HepG2 (cell line): ENCODE measurements at regions not wholly inside any gene's neighbourhood (a gene's known extent, or its start where the extent isn't known, plus 50 kb on each side); places are given as distances from the start of the nearest gene placed in this dataset.
"Not testable (repeated sequence)": the region's sequence is repeated elsewhere in the genome, so short reads cannot be mapped to it uniquely, and the experiment has no call there.

Source experiments
- ATAC-seq: fragments of 200-7000 bp; cut with Tn5 transposase; 3 replicates; pipeline ENCODE4 v1.9.1; 2020; ENCODE audit warnings: mild to moderate bottlenecking, moderate library complexity
- BruUV-seq: library from RNA; stranded (reverse); fragments of 400-500 nt; replicated peaks from 2 replicates; lab custom pipeline; 2021; lab: Mats Ljungman, UMichigan
- CTCF ChIA-PET: fragments of 300-600 bp; formaldehyde crosslinking; extraction: SDS; loops from one replicate; lab custom pipeline; 2021; ENCODE audit warnings: low total read pairs, inconsistent platforms, low intra/inter-chr PET ratio; lab: Yijun Ruan, JAX
- POLR2A ChIA-PET: fragments of 350-600 bp; sonication (Branson Sonifier 250); formaldehyde crosslinking; loops from one replicate; lab custom pipeline; 2020; ENCODE audit warnings: antibody characterized with exemption, inconsistent platforms; lab: Yijun Ruan, JAX
- DNase-seq: peaks from one replicate; pipeline ENCODE4 v3.0.0-alpha.2; 2015; ENCODE audit warnings: low spot score
- FAIRE-seq: peaks from 3 replicates; lab custom pipeline; 2011; peaks lifted over from hg19 to GRCh38; lab: Jason Lieb, UNC
- H2AFZ ChIP-seq: one replicate; pipeline ENCODE4 v1.6.1; 2011; ENCODE audit warnings: low read length, inconsistent platforms
- H3K27ac ChIP-seq: fragments of 300-600 bp; 3 replicates; pipeline ENCODE4 v1.8.0; 2011; ENCODE audit warnings: mixed run types, mild to moderate bottlenecking, mixed read lengths, low read length, inconsistent platforms; ENCODE audit not compliant: insufficient read depth; ENCODE audit errors: extremely low read length
- H3K27me3 ChIP-seq, 2 experiments: fragments of 200-600 bp in 1 of 2; 2 replicates in 1 of 2; 3 replicates in 1 of 2; pipeline versions ENCODE4 v1.6.0 to v1.8.0; 2011; ENCODE audit warnings: low read length in 2 of 2, mild to moderate bottlenecking in 2 of 2, moderate library complexity in 2 of 2, inconsistent platforms in 1 of 2; ENCODE audit not compliant: insufficient read depth in 2 of 2, control insufficient read depth in 1 of 2
- H3K36me3 ChIP-seq, 2 experiments: fragments of 200-600 bp in 1 of 2; replicated peaks in 1 of 2; 2 replicates in 1 of 2; 3 replicates in 1 of 2; pipeline versions ENCODE4 v1.5.1 to v1.8.0; 2011; ENCODE audit warnings: low read length in 2 of 2, inconsistent platforms in 1 of 2; ENCODE audit not compliant: insufficient read depth in 2 of 2, control insufficient read depth in 1 of 2
- H3K4me1 ChIP-seq: 2 replicates; pipeline ENCODE4 v1.5.1; 2012; ENCODE audit warnings: low read length, inconsistent platforms; ENCODE audit not compliant: insufficient read depth
- H3K4me2 ChIP-seq: 2 replicates; pipeline ENCODE4 v1.6.0; 2011; ENCODE audit warnings: low read depth, low read length, inconsistent platforms
- H3K4me3 ChIP-seq, 3 experiments: fragments of 200-600 bp in 1 of 3; sonication (generic), shearing (Covaris generic) in 1 of 3; replicated peaks in 1 of 3; 2 replicates each; pipeline ENCODE4 v1.5.1; 2011 to 2016; ENCODE audit warnings: low read length in 3 of 3, inconsistent platforms in 2 of 3, low read depth in 2 of 3, mild to moderate bottlenecking in 2 of 3, control low read depth in 1 of 3, mixed read lengths in 1 of 3; ENCODE audit not compliant: insufficient read depth in 1 of 3
- H3K79me2 ChIP-seq: one replicate; pipeline ENCODE4 v1.6.1; 2011; ENCODE audit warnings: low read length, inconsistent platforms; ENCODE audit not compliant: insufficient read depth
- H3K9ac ChIP-seq: 2 replicates; pipeline ENCODE4 v1.6.0; 2011; ENCODE audit warnings: mild to moderate bottlenecking, low read depth, low read length, inconsistent platforms; ENCODE audit not compliant: insufficient read depth
- H3K9me3 ChIP-seq: 2 replicates; pipeline ENCODE4 v1.5.1; 2012; ENCODE audit warnings: mild to moderate bottlenecking, low read length
- H4K20me1 ChIP-seq: 2 replicates; pipeline ENCODE4 v1.6.0; 2011; ENCODE audit warnings: inconsistent platforms, mild to moderate bottlenecking, low read length, moderate library complexity; ENCODE audit not compliant: insufficient read depth
- MTF2 ChIP-seq: sonication (generic); formaldehyde crosslinking; IDR thresholded peaks from 2 replicates; pipeline ENCODE4 v1.5.0; 2020; ENCODE audit warnings: missing genetic modification reagents, borderline replicate concordance
- WGBS: methylation state at CpG from one replicate; pipeline ENCODE4 v1.1.6; 2017; ENCODE audit warnings: low lambda C conversion rate; 5-methylcytosine and 5-hydroxymethylcytosine counted together
- in situ Hi-C: cut with HindIII; loops from 2 replicates; pipeline ENCODE4 v1.10.0; 2017; ENCODE audit warnings: low pct_unique_long_range_greater_than_20kb; ENCODE audit not compliant: extremely low pct_ligation_motif_present
- intact Hi-C: fragments of 100-400 bp; cut with micrococcal nuclease; formaldehyde crosslinking; loops from one replicate; pipeline ENCODE4 v1.10.0; 2022; ENCODE audit not compliant: unreplicated experiment

DNA sequence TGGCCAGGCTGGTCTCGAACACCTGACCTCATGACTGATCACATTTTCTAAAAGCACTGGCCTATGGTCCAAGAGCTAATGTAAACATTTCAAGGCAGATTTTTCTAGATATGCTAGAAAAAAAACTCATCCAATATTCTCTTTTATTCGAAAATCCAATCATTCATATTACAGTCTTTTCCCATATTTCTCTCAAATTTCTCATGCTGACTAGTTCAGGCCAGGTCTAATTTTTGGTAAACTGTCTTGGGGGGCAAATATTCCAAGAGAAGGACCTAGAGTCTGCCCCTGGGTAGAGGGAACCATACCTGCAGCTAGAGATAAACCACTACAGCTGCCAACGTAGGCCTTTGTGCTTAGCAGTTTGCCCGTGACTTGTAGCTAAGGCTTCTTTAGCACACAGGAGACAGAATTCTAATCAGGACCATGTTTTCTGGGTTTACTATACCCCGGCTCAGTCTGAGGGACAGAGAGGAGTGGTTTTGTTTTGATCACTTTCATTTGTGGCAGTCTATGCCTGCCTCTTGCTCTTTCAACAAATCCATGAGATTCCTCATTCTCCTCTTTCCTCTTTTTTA is 71.8 kb upstream of the CITED2 start:
- H3K4me1 ChIP-seq = no peaks in the 10 kb centered on the region
- TF ChIP-seq MTF2 (CRISPR knock-in tag) = no peak
- H3K4me3 ChIP-seq = no peak overlapping the region
- no peak for FAIRE-seq
- H3K79me2 ChIP-seq = no peaks in the 10 kb centered on the region
- intact Hi-C loops = no loop called here
- no peaks in the 10 kb centered on the region for H4K20me1 ChIP-seq
- H3K4me2 ChIP-seq = no peak overlapping the region
- ATAC-seq = no peak
- in situ Hi-C loops = no loop called here
- DNase-seq = no peak
- H3K9ac ChIP-seq = no peak overlapping the region
- POLR2A ChIA-PET = no interaction called here
- no peaks in the 10 kb centered on the region for H3K9me3 ChIP-seq
- CTCF ChIA-PET = no interaction called here
- no peak overlapping the region for H3K27ac ChIP-seq
- WGBS = 59% methylated on average over 5 of the region's 5 CpGs
- no peaks in the 10 kb centered on the region for H3K27me3 ChIP-seq
- BruUV-seq = no TSS peak
- H2AFZ ChIP-seq = no peak overlapping the region
- H3K36me3 ChIP-seq = no peaks in the 10 kb centered on the region

GRCh38 chr6:139444273-139444787 is 69.9 kb upstream of the CITED2 start:
- H3K27ac ChIP-seq, ATAC-seq, CTCF ChIA-PET, H3K9me3 ChIP-seq, intact Hi-C loops, H3K9ac ChIP-seq, H3K27me3 ChIP-seq, H3K79me2 ChIP-seq, FAIRE-seq, H3K36me3 ChIP-seq, H3K4me1 ChIP-seq, in situ Hi-C loops, DNase-seq, H3K4me3 ChIP-seq, H2AFZ ChIP-seq, H3K4me2 ChIP-seq, H4K20me1 ChIP-seq, POLR2A ChIA-PET, BruUV-seq: not testable (repeated sequence)
- 64% methylated on average over 11 of the region's 11 CpGs for WGBS
